ENCODE measurements at regions not wholly inside any gene's neighbourhood (a gene's known extent, or its start where the extent isn't known, plus 50 kb on each side); places are given as distances from the start of the nearest gene placed in this dataset.

- H3K27ac ChIP-seq (ENCODE audit: low read depth, low read length): no peak overlapping the region
- no peaks in the 10 kb centered on the region for H3K9me2 ChIP-seq (replicated peaks; ENCODE audit: insufficient read depth, low read length)
- TF ChIP-seq CTCF (IDR thresholded peaks at IDR 0.05; ENCODE audit: insufficient read depth, low read length, poor library complexity, severe bottlenecking): no peak
- TF ChIP-seq EZH2phosphoT487 (conservative IDR thresholded peaks at IDR 0.05; ENCODE audit: low read length): no peak
- H3F3A ChIP-seq (ENCODE audit: insufficient read depth): no peaks in the 10 kb centered on the region
- no peak overlapping the region for H3K9ac ChIP-seq (ENCODE audit: low read length)
- H3K9me3 ChIP-seq (ENCODE audit: insufficient read depth, low read length): no peaks in the 10 kb centered on the region
- H3K4me2 ChIP-seq (ENCODE audit: low read depth, low read length, poor library complexity, severe bottlenecking): no peak overlapping the region
- no peaks in the 10 kb centered on the region for H3K36me3 ChIP-seq (ENCODE audit: low read length)
- H3K4me3 ChIP-seq (ENCODE audit: insufficient read depth, low read length, poor library complexity, severe bottlenecking): no peak overlapping the region
- H3K79me2 ChIP-seq (ENCODE audit: insufficient read depth, low read length): no peaks in the 10 kb centered on the region
- no peaks in the 10 kb centered on the region for H3K27me3 ChIP-seq (ENCODE audit: low read length)
- H4K20me1 ChIP-seq (ENCODE audit: low read depth, low read length): no peaks in the 10 kb centered on the region
- no peak overlapping the region for H2AFZ ChIP-seq (ENCODE audit: low read depth, low read length, severe bottlenecking)
Measured at GRCh38 chr5:89083791-89084190, 200.8 kb upstream of the MEF2C start.

DNA sequence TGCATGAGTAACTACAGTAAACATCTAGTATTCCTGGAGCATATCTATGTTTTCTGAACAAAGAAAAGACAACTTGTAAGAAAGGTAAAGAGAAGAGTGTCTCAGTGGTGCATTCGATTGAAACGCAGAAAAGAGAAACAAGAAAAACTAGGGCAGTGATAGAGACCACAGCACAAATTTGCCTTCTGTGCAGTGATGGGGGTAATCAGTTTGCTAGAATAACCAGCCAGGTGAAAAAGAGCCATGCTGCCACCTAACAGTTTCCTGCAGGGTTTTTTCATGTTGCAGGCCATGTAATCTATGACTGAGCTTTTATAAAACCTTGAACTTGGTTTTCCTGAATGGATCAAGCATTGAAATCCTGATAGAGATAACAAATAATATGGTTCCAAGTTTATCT is 198.4 kb upstream of the MEF2C start:
- H3K27me3 ChIP-seq (ENCODE audit: low read length): no peaks in the 10 kb centered on the region
- H3K4me3 ChIP-seq (ENCODE audit: insufficient read depth, low read length, poor library complexity, severe bottlenecking): no peak overlapping the region
- H2AFZ ChIP-seq (ENCODE audit: low read depth, low read length, severe bottlenecking): no peak overlapping the region
- no peaks in the 10 kb centered on the region for H3F3A ChIP-seq (ENCODE audit: insufficient read depth)
- H3K27ac ChIP-seq (ENCODE audit: low read depth, low read length): no peak overlapping the region
- H3K9ac ChIP-seq (ENCODE audit: low read length): no peak overlapping the region
- TF ChIP-seq CTCF (IDR thresholded peaks at IDR 0.05; ENCODE audit: insufficient read depth, low read length, poor library complexity, severe bottlenecking) (no peak), EZH2phosphoT487 (conservative IDR thresholded peaks at IDR 0.05; ENCODE audit: low read length) (no peak)
- no peaks in the 10 kb centered on the region for H3K9me2 ChIP-seq (replicated peaks; ENCODE audit: insufficient read depth, low read length)
- no peaks in the 10 kb centered on the region for H3K36me3 ChIP-seq (ENCODE audit: low read length)
- no peaks in the 10 kb centered on the region for H3K9me3 ChIP-seq (ENCODE audit: insufficient read depth, low read length)
- no peaks in the 10 kb centered on the region for H4K20me1 ChIP-seq (ENCODE audit: low read depth, low read length)
- no peaks in the 10 kb centered on the region for H3K79me2 ChIP-seq (ENCODE audit: insufficient read depth, low read length)
- H3K4me2 ChIP-seq (ENCODE audit: low read depth, low read length, poor library complexity, severe bottlenecking): no peak overlapping the region

DNA sequence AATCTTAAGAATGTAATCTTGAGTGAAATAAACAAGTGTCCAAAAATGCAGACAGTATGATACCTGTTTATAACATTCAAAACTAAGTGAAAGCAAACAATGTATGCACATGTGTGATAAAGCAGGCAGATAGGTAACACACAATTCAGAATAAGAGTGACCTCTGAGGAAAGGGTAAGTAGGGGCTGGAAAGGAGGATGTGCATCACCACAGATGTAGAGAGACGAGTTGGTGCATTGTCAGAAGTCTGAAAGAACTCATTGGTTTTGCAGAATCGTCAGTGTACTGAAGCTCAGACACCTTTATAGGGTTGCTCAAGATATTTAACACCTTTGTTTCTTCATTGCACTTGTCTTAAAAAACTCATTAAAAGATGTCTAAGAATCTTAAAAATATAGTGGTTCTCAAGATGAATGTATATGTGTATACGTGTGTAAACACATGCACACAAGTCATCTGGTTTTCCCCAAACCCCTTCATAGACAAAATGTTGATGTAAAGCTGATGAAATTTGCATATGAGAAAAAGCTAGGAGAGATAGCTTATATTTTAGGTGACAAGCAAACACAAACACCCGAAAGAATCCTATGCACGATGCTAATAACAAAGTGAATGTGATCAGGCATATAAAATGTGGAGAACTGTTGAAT is 197.6 kb upstream of the MEF2C start:
- H2AFZ ChIP-seq (ENCODE audit: low read depth, low read length, severe bottlenecking): no peak overlapping the region

More for the DNA sequence above, 197.6 kb upstream of the MEF2C start:
- no peak overlapping the region for H3K4me2 ChIP-seq (ENCODE audit: low read depth, low read length, poor library complexity, severe bottlenecking)
- no peaks in the 10 kb centered on the region for H3F3A ChIP-seq (ENCODE audit: insufficient read depth)
- no peaks in the 10 kb centered on the region for H3K27me3 ChIP-seq (ENCODE audit: low read length)
- no peaks in the 10 kb centered on the region for H4K20me1 ChIP-seq (ENCODE audit: low read depth, low read length)
- no peak overlapping the region for H3K9ac ChIP-seq (ENCODE audit: low read length)
- H3K9me2 ChIP-seq (replicated peaks; ENCODE audit: insufficient read depth, low read length): no peaks in the 10 kb centered on the region
- no peaks in the 10 kb centered on the region for H3K79me2 ChIP-seq (ENCODE audit: insufficient read depth, low read length)
- H3K27ac ChIP-seq (ENCODE audit: low read depth, low read length): no peak overlapping the region
- H3K9me3 ChIP-seq (ENCODE audit: insufficient read depth, low read length): no peaks in the 10 kb centered on the region
- TF ChIP-seq EZH2phosphoT487 (conservative IDR thresholded peaks at IDR 0.05; ENCODE audit: low read length) (no peak), CTCF (IDR thresholded peaks at IDR 0.05; ENCODE audit: insufficient read depth, low read length, poor library complexity, severe bottlenecking) (no peak)
- H3K4me3 ChIP-seq (ENCODE audit: insufficient read depth, low read length, poor library complexity, severe bottlenecking): no peak overlapping the region
- H3K36me3 ChIP-seq (ENCODE audit: low read length): no peaks in the 10 kb centered on the region

Measured in SU-DHL-6 (cell line).